Vagina (tissue), 2 donors: ENCODE measurements at regions not wholly inside any gene's neighbourhood (a gene's known extent, or its start where the extent isn't known, plus 50 kb on each side); places are given as distances from the start of the nearest gene placed in this dataset.

ENCODE experiments used
- POLR2A ChIP-seq, 2 donors: fragments of 450-650 bp; IDR thresholded peaks; one replicate each; pipeline ENCODE4 v1.6.1; 2017; ENCODE audit warnings: antibody characterized with exemption in 2 of 2, mild to moderate bottlenecking in 2 of 2, moderate library complexity in 2 of 2
- POLR2AphosphoS5 ChIP-seq, 2 donors: sonication (generic); formaldehyde crosslinking; IDR thresholded peaks; one replicate each; pipeline ENCODE4 v1.9.0; 2017; ENCODE audit warnings: antibody characterized with exemption in 2 of 2, mild to moderate bottlenecking in 2 of 2, low read depth in 1 of 2; ENCODE audit not compliant: insufficient read depth in 1 of 2
- TF ChIP-seq, protein P1 (sequence below), 3 experiments: fragments of 450-650 bp in 2 of 3; fragments of 200-600 bp in 1 of 3; sonication (generic) in 1 of 3; IDR thresholded peaks; one replicate each; pipeline ENCODE4 v1.5.1; 2017 to 2019; ENCODE audit warnings: antibody characterized with exemption in 3 of 3, mild to moderate bottlenecking in 2 of 3, moderate library complexity in 2 of 3

DNA sequence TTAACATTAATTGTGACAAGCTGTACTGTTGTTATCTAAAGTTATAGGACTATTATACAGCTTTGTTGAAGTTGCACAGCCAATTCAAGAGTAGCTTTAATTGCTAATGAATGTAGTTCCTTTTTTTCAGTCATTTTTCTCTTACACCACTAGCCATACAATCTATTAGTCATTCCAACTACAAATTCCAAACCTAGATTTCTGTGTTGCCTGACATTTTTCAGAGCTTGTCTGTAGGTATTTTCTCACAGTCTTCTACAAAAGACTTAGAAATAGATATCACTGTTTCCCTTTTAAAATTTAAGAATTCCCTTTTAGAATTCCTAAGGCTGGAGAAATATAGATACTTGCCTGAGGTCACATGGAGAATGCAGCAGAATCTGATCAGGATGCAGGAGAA is 307.0 kb upstream of the HS3ST1 start:
- TF ChIP-seq, protein P1, sequence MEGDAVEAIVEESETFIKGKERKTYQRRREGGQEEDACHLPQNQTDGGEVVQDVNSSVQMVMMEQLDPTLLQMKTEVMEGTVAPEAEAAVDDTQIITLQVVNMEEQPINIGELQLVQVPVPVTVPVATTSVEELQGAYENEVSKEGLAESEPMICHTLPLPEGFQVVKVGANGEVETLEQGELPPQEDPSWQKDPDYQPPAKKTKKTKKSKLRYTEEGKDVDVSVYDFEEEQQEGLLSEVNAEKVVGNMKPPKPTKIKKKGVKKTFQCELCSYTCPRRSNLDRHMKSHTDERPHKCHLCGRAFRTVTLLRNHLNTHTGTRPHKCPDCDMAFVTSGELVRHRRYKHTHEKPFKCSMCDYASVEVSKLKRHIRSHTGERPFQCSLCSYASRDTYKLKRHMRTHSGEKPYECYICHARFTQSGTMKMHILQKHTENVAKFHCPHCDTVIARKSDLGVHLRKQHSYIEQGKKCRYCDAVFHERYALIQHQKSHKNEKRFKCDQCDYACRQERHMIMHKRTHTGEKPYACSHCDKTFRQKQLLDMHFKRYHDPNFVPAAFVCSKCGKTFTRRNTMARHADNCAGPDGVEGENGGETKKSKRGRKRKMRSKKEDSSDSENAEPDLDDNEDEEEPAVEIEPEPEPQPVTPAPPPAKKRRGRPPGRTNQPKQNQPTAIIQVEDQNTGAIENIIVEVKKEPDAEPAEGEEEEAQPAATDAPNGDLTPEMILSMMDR (IDR thresholded peaks at IDR 0.05) = no peak
- TF ChIP-seq POLR2A (IDR thresholded peaks at IDR 0.05) (no peak), POLR2AphosphoS5 (IDR thresholded peaks at IDR 0.05; ENCODE audit: insufficient read depth in 1 of 2, low read depth in 1 of 2) (no peak)
